Esophagus muscularis mucosa (tissue), 3 donors: ENCODE measurements at regions not wholly inside any gene's neighbourhood (a gene's known extent, or its start where the extent isn't known, plus 50 kb on each side); places are given as distances from the start of the nearest gene placed in this dataset.

Experiments
- POLR2A ChIP-seq: fragments of 450-650 bp; IDR thresholded peaks from one replicate; pipeline ENCODE4 v1.6.1; 2017; ENCODE audit warnings: antibody characterized with exemption, moderate library complexity, mild to moderate bottlenecking, low read depth
- TF ChIP-seq, protein P1 (sequence below), 3 experiments: fragments of 200-600 bp in 2 of 3; fragments of 450-650 bp in 1 of 3; sonication (generic) in 2 of 3; IDR thresholded peaks; one replicate each; pipeline ENCODE4 v1.5.1; 2017 to 2019; ENCODE audit warnings: antibody characterized with exemption in 3 of 3, mild to moderate bottlenecking in 2 of 3, moderate library complexity in 1 of 3

DNA sequence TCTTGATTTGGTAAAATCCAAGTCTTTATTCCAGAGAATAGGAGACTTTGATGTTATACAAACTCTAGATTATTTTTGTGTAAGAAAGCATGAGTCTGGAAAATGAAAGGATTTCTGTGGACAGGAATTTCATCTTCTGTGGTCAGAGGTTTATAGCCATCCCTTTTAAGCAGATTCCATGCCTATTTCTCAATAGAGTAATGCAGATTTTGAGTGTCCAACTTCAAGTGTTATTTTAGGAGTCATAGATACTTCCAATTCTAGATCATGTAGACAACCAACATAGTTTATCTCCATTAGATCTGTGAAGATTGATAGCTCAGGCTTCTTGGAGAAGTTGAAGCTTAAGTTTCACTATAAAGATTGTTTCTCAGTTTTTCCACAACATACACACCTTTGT lies 379.7 kb downstream of the PSAT1 start:
- TF ChIP-seq, protein P1, sequence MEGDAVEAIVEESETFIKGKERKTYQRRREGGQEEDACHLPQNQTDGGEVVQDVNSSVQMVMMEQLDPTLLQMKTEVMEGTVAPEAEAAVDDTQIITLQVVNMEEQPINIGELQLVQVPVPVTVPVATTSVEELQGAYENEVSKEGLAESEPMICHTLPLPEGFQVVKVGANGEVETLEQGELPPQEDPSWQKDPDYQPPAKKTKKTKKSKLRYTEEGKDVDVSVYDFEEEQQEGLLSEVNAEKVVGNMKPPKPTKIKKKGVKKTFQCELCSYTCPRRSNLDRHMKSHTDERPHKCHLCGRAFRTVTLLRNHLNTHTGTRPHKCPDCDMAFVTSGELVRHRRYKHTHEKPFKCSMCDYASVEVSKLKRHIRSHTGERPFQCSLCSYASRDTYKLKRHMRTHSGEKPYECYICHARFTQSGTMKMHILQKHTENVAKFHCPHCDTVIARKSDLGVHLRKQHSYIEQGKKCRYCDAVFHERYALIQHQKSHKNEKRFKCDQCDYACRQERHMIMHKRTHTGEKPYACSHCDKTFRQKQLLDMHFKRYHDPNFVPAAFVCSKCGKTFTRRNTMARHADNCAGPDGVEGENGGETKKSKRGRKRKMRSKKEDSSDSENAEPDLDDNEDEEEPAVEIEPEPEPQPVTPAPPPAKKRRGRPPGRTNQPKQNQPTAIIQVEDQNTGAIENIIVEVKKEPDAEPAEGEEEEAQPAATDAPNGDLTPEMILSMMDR (IDR thresholded peaks at IDR 0.05), result no peak
- no peak for TF ChIP-seq POLR2A
